NOMO-1 treated with dmso at 0.1 percent for 144 hours (cell line): ENCODE measurements at regions not wholly inside any gene's neighbourhood (a gene's known extent, or its start where the extent isn't known, plus 50 kb on each side); places are given as distances from the start of the nearest gene placed in this dataset.
"Not testable (repeated sequence)": the region's sequence is repeated elsewhere in the genome, so short reads cannot be mapped to it uniquely, and the experiment has no call there.

Experiments used
- DNase-seq: peaks from one replicate; lab custom pipeline; 2025; ENCODE audit not compliant: unreplicated experiment; lab: John Stamatoyannopoulos, UW

- DNase-seq = no peak
These were observed 911.9 kb downstream of the DTWD2 start for GRCh38 chr5:118076490-118076889.

GRCh38 chr5:118070041-118070440 lies 918.3 kb downstream of the DTWD2 start:
- no peak for DNase-seq

GRCh38 chr5:118069452-118069851 lies 918.9 kb downstream of the DTWD2 start:
- DNase-seq = no peak

- no peak for DNase-seq
These were observed 919.5 kb downstream of the DTWD2 start for GRCh38 chr5:118068886-118069285.

- not testable (repeated sequence) for DNase-seq
These were observed 924.5 kb downstream of the DTWD2 start for GRCh38 chr5:118063836-118064235.

- no peak for DNase-seq
These were observed 927.5 kb downstream of the DTWD2 start for GRCh38 chr5:118060833-118061232.

GRCh38 chr5:118052503-118052902 lies 935.8 kb downstream of the DTWD2 start:
- no peak for DNase-seq

- no peak for DNase-seq
These were observed 944.2 kb downstream of the DTWD2 start for GRCh38 chr5:118044169-118044568.

- DNase-seq = no peak
These were observed 944.8 kb downstream of the DTWD2 start for GRCh38 chr5:118043531-118043930.

- no peak for DNase-seq
These were observed 946.3 kb downstream of the DTWD2 start for GRCh38 chr5:118042076-118042475.

GRCh38 chr5:118040496-118040895 lies 947.9 kb downstream of the DTWD2 start:
- no peak for DNase-seq

- DNase-seq = no peak
These were observed 954.5 kb downstream of the DTWD2 start for GRCh38 chr5:118033686-118034338.

- DNase-seq = no peak
These were observed 958.5 kb downstream of the DTWD2 start for GRCh38 chr5:118029807-118030206.

- no peak for DNase-seq
These were observed 966.3 kb downstream of the DTWD2 start for GRCh38 chr5:118022062-118022461.

GRCh38 chr5:118017536-118017935 lies 970.8 kb downstream of the DTWD2 start:
- DNase-seq = no peak

GRCh38 chr5:118016396-118016795 lies 972.0 kb downstream of the DTWD2 start:
- DNase-seq = no peak

- no peak for DNase-seq
These were observed 972.8 kb downstream of the DTWD2 start for GRCh38 chr5:118015511-118015910.

GRCh38 chr5:118009741-118010297 lies 978.5 kb downstream of the DTWD2 start:
- no peak for DNase-seq

GRCh38 chr5:118008779-118009178 lies 979.6 kb downstream of the DTWD2 start:
- DNase-seq = no peak

GRCh38 chr5:118007262-118007661 lies 981.1 kb downstream of the DTWD2 start:
- no peak for DNase-seq

GRCh38 chr5:118006219-118006618 lies 982.1 kb downstream of the DTWD2 start:
- DNase-seq = no peak

- DNase-seq = no peak
These were observed 988.3 kb downstream of the DTWD2 start for GRCh38 chr5:117999939-118000549.

- no peak for DNase-seq
These were observed 1005.7 kb downstream of the DTWD2 start for GRCh38 chr5:117982691-117983090.
